ENCODE measurements at regions not wholly inside any gene's neighbourhood (a gene's known extent, or its start where the extent isn't known, plus 50 kb on each side); places are given as distances from the start of the nearest gene placed in this dataset.

DNA sequence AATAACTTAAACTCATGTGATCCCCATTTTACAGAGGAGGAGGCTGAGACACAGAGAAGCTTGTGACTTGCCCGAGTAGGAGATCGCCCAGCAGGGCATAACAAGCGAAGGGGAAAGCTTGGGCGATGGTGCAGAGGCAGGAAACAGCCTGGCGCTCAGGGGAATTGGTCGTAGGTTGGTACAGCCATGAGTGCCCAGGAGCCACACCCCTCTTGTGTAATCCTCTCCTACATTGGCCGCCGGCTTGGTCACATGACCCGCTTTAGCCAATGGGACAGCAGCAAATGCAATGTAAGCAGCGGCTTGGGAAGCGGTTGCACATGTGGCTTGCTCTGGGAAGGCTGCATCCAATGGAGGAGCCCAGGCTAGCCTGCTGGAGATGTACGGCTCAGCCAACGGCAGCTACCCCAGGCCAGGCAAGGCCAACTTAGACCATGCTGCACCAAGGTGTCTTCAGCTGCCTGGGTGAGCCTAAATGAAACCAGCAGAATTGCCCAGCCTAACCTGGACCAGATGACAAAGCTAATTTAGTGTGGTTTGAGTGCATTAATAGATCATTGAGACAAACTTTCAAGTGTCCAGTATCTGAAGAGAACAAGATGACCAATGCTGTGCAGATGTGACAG lies 50.3 kb upstream of the SLC6A6 start:
- H3K4me3 Mint-ChIP-seq: no peak overlapping the region

More for the DNA sequence above, 50.3 kb upstream of the SLC6A6 start:
- Mint-ChIP-seq H3K4me1 (ENCODE audit: unreplicated experiment) (peaks cover 9% of the 10 kb centered on the region), H3K36me3 (no peaks in the 10 kb centered on the region), H3K27me3 (peaks cover 4% of the 10 kb centered on the region), H3K27ac (no peak overlapping the region), H3K9me3 (no peaks in the 10 kb centered on the region)
- no peak for DNase-seq (ENCODE audit: extremely low spot score, unreplicated experiment)
- TF ChIP-seq, protein P1, sequence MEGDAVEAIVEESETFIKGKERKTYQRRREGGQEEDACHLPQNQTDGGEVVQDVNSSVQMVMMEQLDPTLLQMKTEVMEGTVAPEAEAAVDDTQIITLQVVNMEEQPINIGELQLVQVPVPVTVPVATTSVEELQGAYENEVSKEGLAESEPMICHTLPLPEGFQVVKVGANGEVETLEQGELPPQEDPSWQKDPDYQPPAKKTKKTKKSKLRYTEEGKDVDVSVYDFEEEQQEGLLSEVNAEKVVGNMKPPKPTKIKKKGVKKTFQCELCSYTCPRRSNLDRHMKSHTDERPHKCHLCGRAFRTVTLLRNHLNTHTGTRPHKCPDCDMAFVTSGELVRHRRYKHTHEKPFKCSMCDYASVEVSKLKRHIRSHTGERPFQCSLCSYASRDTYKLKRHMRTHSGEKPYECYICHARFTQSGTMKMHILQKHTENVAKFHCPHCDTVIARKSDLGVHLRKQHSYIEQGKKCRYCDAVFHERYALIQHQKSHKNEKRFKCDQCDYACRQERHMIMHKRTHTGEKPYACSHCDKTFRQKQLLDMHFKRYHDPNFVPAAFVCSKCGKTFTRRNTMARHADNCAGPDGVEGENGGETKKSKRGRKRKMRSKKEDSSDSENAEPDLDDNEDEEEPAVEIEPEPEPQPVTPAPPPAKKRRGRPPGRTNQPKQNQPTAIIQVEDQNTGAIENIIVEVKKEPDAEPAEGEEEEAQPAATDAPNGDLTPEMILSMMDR (conservative IDR thresholded peaks at IDR 0.05): no peak

All from type B pancreatic cell (in vitro differentiated cells).